ENCODE measurements at regions not wholly inside any gene's neighbourhood (a gene's known extent, or its start where the extent isn't known, plus 50 kb on each side); places are given as distances from the start of the nearest gene placed in this dataset.

DNA sequence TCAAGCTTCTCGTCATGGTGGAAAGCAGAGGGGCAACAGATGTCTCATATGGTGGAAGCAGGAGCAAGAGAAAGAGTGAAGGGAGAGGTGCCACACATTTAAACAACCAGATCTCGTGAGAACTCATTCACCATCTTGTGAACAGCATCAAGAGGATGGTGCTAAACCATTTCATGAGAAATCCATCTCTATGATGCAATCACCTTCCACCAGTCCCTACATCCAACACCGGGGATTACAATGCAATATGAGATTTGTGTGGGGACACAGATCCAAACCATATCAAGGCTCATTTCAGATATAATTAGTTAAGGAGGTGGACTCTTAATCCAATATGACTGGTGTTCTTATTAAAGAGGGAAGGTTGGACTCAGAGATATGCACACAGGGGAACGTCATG, 272.8 kb downstream of the KCNS3 start:
- H4K20me1 ChIP-seq (ENCODE audit: control insufficient read depth, insufficient read depth, insufficient read length) = no peaks in the 10 kb centered on the region
- no peak overlapping the region for H3K9ac ChIP-seq (ENCODE audit: extremely low read depth, insufficient read length, low read length)
- no peak overlapping the region for H3K27ac ChIP-seq (ENCODE audit: insufficient read length, low read depth, low read length)
- no peak overlapping the region for H2BK120ac ChIP-seq (ENCODE audit: low read depth, low read length, poor library complexity, severe bottlenecking)
- no peaks in the 10 kb centered on the region for H3K79me1 ChIP-seq (ENCODE audit: insufficient read depth, low read depth, low read length, poor library complexity, severe bottlenecking)
- no peak overlapping the region for H2AFZ ChIP-seq (ENCODE audit: low read length)
- Mint-ChIP-seq H3K4me3 (no peak overlapping the region), H3K27me3 (ENCODE audit: low read depth) (no peaks in the 10 kb centered on the region), H3K9me3 (no peaks in the 10 kb centered on the region), H3K4me1 (no peaks in the 10 kb centered on the region), H3K27ac (no peak overlapping the region), H3K36me3 (ENCODE audit: insufficient read depth in 1 of 3, low read depth in 3 of 3) (no peaks in the 10 kb centered on the region)
- H3K9me3 ChIP-seq (ENCODE audit: control insufficient read depth, low read depth, low read length) = no peaks in the 10 kb centered on the region
- WGBS (ENCODE audit: extremely low coverage, insufficient read length, low lambda C conversion rate) = no CpG with 5 or more reads among the region's 4 CpGs
- no peak overlapping the region for H2BK12ac ChIP-seq (ENCODE audit: insufficient read length, low read depth, low read length)
- H3K14ac ChIP-seq (ENCODE audit: insufficient read depth, low read length) = no peak overlapping the region
- H2AK5ac ChIP-seq (ENCODE audit: insufficient read length, low read length) = no peak overlapping the region
- no peak overlapping the region for H4K8ac ChIP-seq (replicated peaks; ENCODE audit: insufficient read length, low read depth, low read length)
- H4K91ac ChIP-seq (ENCODE audit: insufficient read length, low read depth, low read length) = no peak overlapping the region
- no peak overlapping the region for H3K23ac ChIP-seq (ENCODE audit: insufficient read length, low read depth, low read length)
- no peaks in the 10 kb centered on the region for H3K27me3 ChIP-seq (ENCODE audit: insufficient read depth, low read length)
- no peak overlapping the region for H3K56ac ChIP-seq (ENCODE audit: insufficient read length, low read depth, low read length)
- H2BK20ac ChIP-seq (ENCODE audit: low read depth, low read length, poor library complexity, severe bottlenecking) = no peak overlapping the region
- H3K4me2 ChIP-seq (ENCODE audit: insufficient read depth, insufficient read length, low read length) = no peak overlapping the region
- no peaks in the 10 kb centered on the region for H3K23me2 ChIP-seq (ENCODE audit: insufficient read length, low read depth, low read length, poor library complexity, severe bottlenecking)
- no peaks in the 10 kb centered on the region for H3K4me1 ChIP-seq (ENCODE audit: insufficient read depth, low read length)
- no peak overlapping the region for H3T11ph ChIP-seq (ENCODE audit: low read length)
- no peak overlapping the region for H3K18ac ChIP-seq (ENCODE audit: insufficient read length, low read depth, low read length)
- DNase-seq = no peak
- no peak overlapping the region for H2BK15ac ChIP-seq (ENCODE audit: low read depth, low read length)
- no peak overlapping the region for H4K5ac ChIP-seq (ENCODE audit: insufficient read length, low read depth, low read length)
- H3K4ac ChIP-seq (ENCODE audit: low read depth, low read length) = no peak overlapping the region
- H3K79me2 ChIP-seq (ENCODE audit: insufficient read depth, low read length) = no peaks in the 10 kb centered on the region
- H2BK5ac ChIP-seq (ENCODE audit: insufficient read length, low read length) = no peak overlapping the region
- no peak for TF ChIP-seq CTCF (conservative IDR thresholded peaks at IDR 0.05)
